ENCODE measurements at regions not wholly inside any gene's neighbourhood (a gene's known extent, or its start where the extent isn't known, plus 50 kb on each side); places are given as distances from the start of the nearest gene placed in this dataset.

DNA sequence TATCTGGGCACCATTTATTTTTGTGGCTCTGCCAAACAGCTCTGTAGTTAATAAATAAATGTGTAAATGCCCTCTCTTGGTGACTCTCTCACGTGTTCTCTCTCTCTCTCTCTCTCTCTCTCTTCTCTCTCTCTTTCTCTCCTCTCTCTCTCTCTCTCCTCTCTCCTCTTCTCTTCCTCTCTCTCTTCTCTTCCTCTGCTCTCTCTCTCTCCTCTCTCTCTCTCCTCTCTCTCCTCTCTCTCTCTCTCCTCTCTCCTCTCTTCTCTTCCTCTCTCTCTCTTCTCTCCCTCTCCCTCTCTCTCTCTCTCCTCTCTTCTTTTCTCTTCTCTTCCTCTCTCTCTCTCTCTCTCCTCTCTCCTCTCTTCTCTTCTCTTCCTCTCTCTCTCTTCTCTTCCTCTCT is 145.8 kb upstream of the TMEM72 start:
- no TSS peak for BruUV-seq (replicated peaks)
- no peaks in the 10 kb centered on the region for H3F3A ChIP-seq (ENCODE audit: insufficient read depth, low read depth)
- intact Hi-C loops (cut with micrococcal nuclease; ENCODE audit: unreplicated experiment), result no loop called here
- no peaks in the 10 kb centered on the region for H4K20me1 ChIP-seq (ENCODE audit: insufficient read depth)
- no peak overlapping the region for H3K4me2 ChIP-seq
- POLR2A ChIA-PET (ENCODE audit: unreplicated experiment), result no interaction called here
- no peak overlapping the region for H2AFZ ChIP-seq
- DNase-seq, result no peak
- H3K4me3 ChIP-seq, result no peak overlapping the region
- no peak overlapping the region for H3K27ac ChIP-seq
- H3K9me3 ChIP-seq (ENCODE audit: insufficient read depth, low read depth), result no peaks in the 10 kb centered on the region
- CTCF ChIA-PET, result no interaction called here
- peaks cover 2% of the 10 kb centered on the region; the same call in 1 of the 2 replicates for H3K27me3 ChIP-seq (ENCODE audit: insufficient read depth, low read depth)
- no peaks in the 10 kb centered on the region for H3K9me2 ChIP-seq (ENCODE audit: insufficient read depth)
- H3K36me3 ChIP-seq (ENCODE audit: low read depth), result no peaks in the 10 kb centered on the region
- TF ChIP-seq, protein P1, sequence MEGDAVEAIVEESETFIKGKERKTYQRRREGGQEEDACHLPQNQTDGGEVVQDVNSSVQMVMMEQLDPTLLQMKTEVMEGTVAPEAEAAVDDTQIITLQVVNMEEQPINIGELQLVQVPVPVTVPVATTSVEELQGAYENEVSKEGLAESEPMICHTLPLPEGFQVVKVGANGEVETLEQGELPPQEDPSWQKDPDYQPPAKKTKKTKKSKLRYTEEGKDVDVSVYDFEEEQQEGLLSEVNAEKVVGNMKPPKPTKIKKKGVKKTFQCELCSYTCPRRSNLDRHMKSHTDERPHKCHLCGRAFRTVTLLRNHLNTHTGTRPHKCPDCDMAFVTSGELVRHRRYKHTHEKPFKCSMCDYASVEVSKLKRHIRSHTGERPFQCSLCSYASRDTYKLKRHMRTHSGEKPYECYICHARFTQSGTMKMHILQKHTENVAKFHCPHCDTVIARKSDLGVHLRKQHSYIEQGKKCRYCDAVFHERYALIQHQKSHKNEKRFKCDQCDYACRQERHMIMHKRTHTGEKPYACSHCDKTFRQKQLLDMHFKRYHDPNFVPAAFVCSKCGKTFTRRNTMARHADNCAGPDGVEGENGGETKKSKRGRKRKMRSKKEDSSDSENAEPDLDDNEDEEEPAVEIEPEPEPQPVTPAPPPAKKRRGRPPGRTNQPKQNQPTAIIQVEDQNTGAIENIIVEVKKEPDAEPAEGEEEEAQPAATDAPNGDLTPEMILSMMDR (conservative IDR thresholded peaks at IDR 0.05), result no peak
- no peak for TF ChIP-seq EZH2 (IDR thresholded peaks at IDR 0.05; ENCODE audit: low read depth)
- no peaks in the 10 kb centered on the region for H3K4me1 ChIP-seq (replicated peaks; ENCODE audit: insufficient read depth)
- no peaks in the 10 kb centered on the region for H3K79me2 ChIP-seq (ENCODE audit: low read depth)

GRCh38 chr10:44766631-44767030 is 144.5 kb upstream of the TMEM72 start:
- BruUV-seq (replicated peaks), result no TSS peak

GRCh38 chr10:44769450-44769849 is 141.7 kb upstream of the TMEM72 start:
- POLR2A ChIA-PET (ENCODE audit: unreplicated experiment), result no interaction called here
- Histone ChIP-seq H3K4me1 (replicated peaks; ENCODE audit: insufficient read depth) (no peaks in the 10 kb centered on the region), H3K9me3 (ENCODE audit: insufficient read depth, low read depth) (no peaks in the 10 kb centered on the region), H4K20me1 (ENCODE audit: insufficient read depth) (peaks cover 4% of the 10 kb centered on the region; the same call in 1 of the 2 replicates), H3F3A (ENCODE audit: insufficient read depth, low read depth) (no peaks in the 10 kb centered on the region), H3K4me2 (no peak overlapping the region), H3K36me3 (ENCODE audit: low read depth) (no peaks in the 10 kb centered on the region), H3K4me3 (no peak overlapping the region), H3K27ac (no peak overlapping the region), H3K27me3 (ENCODE audit: insufficient read depth, low read depth) (peaks cover 43% of the 10 kb centered on the region), H3K79me2 (ENCODE audit: low read depth) (no peaks in the 10 kb centered on the region), H3K9me2 (ENCODE audit: insufficient read depth) (no peaks in the 10 kb centered on the region), H2AFZ (no peak overlapping the region)
- CTCF ChIA-PET, result no interaction called here
- no TSS peak for BruUV-seq (replicated peaks)
- TF ChIP-seq EZH2 (IDR thresholded peaks at IDR 0.05; ENCODE audit: low read depth), result no peak
- TF ChIP-seq, protein P1 (conservative IDR thresholded peaks at IDR 0.05), result no peak
- intact Hi-C loops (cut with micrococcal nuclease; ENCODE audit: unreplicated experiment), result no loop called here
- DNase-seq, result no peak

More at GRCh38 chr10:44766631-44767030, 144.5 kb upstream of the TMEM72 start:
- Histone ChIP-seq H3K9me3 (ENCODE audit: insufficient read depth, low read depth) (no peaks in the 10 kb centered on the region), H3K79me2 (ENCODE audit: low read depth) (no peaks in the 10 kb centered on the region), H3F3A (ENCODE audit: insufficient read depth, low read depth) (no peaks in the 10 kb centered on the region), H3K4me2 (no peak overlapping the region), H2AFZ (no peak overlapping the region), H4K20me1 (ENCODE audit: insufficient read depth) (peaks cover 4% of the 10 kb centered on the region; the same call in 1 of the 2 replicates), H3K4me3 (no peak overlapping the region), H3K27ac (no peak overlapping the region), H3K4me1 (replicated peaks; ENCODE audit: insufficient read depth) (no peaks in the 10 kb centered on the region), H3K36me3 (ENCODE audit: low read depth) (no peaks in the 10 kb centered on the region), H3K27me3 (ENCODE audit: insufficient read depth, low read depth) (peaks cover 14% of the 10 kb centered on the region), H3K9me2 (ENCODE audit: insufficient read depth) (no peaks in the 10 kb centered on the region)
- ChIA-PET POLR2A (ENCODE audit: unreplicated experiment) (no interaction called here), CTCF (no interaction called here)
- no peak for DNase-seq
- intact Hi-C loops (cut with micrococcal nuclease; ENCODE audit: unreplicated experiment), result no loop called here
- TF ChIP-seq, protein P1 (conservative IDR thresholded peaks at IDR 0.05), result no peak
- TF ChIP-seq EZH2 (IDR thresholded peaks at IDR 0.05; ENCODE audit: low read depth), result no peak

Measured in PC-9 (cell line).